GM21576 (cell line): ENCODE measurements at regions not wholly inside any gene's neighbourhood (a gene's known extent, or its start where the extent isn't known, plus 50 kb on each side); places are given as distances from the start of the nearest gene placed in this dataset.
"Not testable (repeated sequence)": the region's sequence is repeated elsewhere in the genome, so short reads cannot be mapped to it uniquely, and the experiment has no call there.

ENCODE experiments used
- ATAC-seq: cut with Tn5 transposase; IDR thresholded peaks from one replicate; pipeline ENCODE4 v1.9.1; 2021; ENCODE audit warnings: mild to moderate bottlenecking, moderate library complexity; ENCODE audit not compliant: unreplicated experiment

DNA sequence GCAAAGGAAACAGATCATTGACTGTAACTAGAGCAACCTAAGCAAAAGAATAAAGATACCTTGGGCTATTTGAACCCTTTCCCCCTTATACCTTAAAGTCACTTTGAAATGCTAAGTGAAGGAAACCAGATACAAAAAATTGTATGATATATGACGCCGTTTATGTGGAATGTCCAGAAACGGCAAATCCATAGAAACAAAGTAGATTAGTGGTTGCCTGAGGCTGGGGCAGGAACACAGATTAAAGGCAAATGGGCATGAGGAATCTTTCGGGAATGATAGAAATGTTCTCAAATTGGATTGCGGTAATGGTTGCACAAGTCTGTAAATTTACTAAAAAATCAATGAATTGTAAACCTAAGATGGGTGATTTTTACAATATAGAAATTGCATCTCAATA lies 160.1 kb upstream of the CCDC54 start:
- ATAC-seq = no peak

DNA sequence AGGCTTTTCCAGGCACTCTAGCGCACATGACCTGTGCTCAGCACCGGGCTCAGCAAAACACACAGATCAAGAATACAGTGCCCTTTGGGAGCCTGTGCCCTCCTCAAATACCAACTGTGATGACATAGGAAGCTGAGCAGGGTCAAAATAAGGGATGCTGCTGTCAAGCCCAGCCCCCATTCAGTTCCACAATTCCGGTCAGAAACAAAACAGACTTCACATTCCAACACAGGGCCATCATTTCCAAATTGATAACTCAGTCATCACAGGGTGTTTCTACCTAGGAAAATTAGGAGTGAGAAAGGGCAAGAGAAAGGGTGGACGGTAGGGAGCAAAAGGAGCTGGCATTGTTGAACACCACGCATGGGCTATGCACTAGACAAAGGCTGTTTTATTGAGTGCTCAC lies 158.4 kb upstream of the CCDC54 start:
- no peak for ATAC-seq

DNA sequence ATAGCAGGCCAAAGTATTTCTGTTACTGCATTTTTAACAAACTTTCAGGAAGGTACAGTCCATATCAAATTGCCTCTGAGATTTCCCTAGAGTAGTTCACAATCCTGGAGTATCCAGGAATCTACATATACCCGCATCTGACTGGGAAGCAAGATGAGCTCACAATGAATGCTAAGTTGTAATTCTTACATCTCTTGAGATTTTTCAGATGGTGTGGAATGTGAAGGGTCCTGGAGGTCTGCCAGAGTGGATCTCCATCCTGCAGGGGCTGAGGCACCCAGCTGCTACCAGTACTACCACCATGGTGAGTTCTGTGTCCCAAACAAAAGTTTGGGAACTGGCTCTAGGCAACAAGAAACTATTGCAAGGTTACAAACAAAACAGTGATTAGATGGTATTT lies 156.7 kb upstream of the CCDC54 start:
- no peak for ATAC-seq

DNA sequence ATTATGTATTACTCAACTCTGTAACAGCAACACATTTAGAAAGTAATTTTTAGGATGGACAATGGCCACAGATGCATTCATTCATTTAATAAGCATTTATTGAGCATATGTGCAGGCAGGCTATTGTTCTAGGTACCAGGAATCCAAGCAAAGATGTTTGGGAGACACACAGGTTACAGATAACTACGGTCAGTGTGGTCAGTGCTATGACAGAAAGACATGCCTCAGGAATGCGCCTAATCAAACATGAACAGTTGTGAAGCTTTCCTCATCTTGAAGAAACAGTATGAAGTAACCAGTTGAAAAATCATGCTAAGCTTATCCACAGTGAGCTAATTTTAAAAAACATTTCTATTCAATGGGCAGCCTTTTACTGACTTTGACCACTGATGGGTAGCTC lies 155.4 kb upstream of the CCDC54 start:
- no peak for ATAC-seq

DNA sequence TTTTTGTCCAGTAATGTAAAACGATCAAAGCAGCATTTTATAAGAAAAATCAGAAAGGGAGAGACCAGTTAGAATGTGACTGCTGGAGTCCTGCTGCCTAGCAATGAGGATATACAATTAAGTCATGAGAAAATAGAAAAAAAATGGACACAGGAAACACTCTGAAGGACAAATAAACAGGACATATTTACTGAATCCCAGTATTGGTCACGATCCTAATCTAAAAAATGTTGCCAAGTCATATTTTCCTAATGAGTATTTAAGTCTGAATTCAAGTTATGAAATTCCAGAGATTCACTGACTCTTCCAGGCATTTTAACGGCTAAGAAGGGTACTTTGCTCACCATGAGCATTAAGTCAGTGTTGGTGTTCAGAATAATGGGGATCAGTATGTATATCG lies 154.3 kb upstream of the CCDC54 start:
- no peak for ATAC-seq

DNA sequence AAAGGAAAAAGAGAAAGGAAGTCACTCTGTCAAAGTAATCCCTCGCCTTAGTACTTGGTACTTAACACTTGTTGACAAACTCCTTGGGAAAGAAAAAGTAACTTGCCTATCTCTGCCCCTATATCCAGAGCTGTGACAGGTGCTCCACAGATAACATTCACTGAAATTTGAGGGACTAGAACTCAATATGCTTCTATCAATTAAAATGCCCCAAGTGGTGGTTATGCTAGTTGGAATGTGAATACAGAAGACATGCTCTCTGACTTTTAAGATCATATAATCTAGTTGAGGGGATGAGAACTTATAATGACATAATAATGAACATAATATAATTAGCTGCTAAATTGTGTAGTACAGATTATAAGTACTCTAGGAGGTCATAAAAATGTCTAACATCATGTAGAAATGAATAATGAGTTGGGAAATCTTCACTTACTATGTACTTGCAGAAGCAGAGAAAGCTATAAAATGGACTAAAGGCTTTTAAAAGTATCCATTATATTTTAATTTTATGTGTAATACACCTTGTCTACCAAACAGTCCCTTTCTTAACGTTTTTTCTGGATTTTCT lies 153.1 kb upstream of the CCDC54 start:
- ATAC-seq = no peak

DNA sequence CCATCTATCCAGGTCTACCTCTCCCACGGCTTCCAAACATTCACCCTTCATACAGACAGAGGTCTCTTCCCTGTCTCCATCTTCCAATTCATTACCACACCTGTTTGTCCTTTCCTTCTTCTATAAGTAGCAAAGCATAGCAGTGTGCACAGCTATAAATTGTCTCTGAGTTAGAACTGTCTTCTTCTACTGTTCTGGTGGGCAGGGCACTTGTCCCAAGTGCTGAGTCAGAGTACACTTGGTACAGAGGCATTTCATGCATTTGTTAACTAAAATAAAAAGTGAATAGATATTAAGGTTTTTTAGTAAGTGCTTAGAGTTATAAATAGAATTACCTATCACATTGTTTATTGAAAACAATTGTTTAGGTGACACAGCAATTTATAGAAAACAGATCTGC lies 150.1 kb upstream of the CCDC54 start:
- ATAC-seq = no peak

DNA sequence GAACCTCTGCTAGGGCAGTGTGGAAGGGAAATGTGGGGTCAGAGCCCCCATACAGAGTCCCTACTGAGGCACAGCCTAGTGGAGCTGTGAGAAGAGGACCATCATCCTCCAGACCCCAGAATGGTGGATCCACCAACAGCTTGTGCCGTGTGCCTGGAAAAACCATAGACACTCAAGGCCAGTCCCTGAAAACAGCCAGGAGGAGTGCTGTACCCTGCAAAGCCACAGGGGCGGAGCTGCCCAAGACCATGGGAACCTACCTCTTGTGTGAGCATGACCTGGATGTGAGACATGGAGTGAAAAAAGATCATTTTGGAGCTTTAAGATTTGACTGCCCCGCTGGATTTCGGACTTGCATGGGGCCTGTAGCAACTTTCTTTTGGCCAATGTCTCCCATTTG lies 143.4 kb upstream of the CCDC54 start:
- not testable (repeated sequence) for ATAC-seq

DNA sequence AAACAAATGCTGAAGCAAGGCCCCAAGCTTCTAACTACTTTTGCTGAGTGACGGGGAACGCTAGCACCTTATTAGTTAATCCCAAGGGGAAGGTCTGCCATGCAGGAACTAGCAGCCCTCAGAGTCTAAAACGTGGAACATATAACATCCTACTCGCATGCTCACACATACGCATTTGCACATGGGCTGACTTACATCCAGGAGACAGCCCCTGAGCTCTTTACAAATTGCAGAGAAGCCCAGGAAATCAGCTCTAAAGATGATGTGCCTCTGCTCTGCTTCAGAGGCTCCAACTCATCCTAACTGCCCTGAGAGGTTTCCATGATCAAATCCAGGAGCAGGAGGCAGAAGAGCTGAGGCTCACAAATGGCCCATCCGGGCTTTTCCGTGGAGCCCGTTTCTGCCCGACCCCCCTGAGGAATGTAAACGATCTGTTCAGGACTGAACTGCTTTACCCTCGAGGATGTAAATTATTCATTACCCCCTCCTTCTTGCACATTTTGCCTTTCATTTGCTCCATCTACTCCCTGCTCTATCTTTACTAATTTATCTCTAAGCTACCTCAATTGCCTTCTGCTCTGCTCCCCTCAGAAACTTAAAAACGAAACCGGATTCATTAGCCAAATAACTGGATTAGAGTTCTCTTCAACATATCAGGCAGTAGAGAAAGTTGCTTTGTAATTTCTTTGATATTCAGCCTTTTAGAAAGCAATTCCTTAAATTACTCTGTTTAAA lies 141.9 kb upstream of the CCDC54 start:
- no peak for ATAC-seq

DNA sequence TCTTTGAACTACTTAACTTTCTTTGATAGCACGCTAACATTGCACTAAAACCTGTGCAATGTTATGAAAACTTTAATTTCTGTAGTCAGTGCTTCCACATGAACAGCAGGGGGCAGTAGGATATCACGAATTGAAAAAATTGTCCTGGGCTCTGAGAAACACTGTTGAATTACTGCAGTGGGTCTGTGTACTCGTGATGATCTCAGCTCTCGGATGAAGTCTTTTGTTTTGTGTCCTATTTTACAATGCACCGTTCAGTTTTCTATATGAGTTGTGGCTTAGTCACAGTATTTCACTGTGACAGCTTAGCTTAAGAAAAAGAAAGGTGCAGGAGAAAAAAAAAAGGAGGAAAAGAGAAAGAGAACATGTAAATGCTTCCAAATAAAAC lies 141.3 kb upstream of the CCDC54 start:
- ATAC-seq = peak; percentile 70

DNA sequence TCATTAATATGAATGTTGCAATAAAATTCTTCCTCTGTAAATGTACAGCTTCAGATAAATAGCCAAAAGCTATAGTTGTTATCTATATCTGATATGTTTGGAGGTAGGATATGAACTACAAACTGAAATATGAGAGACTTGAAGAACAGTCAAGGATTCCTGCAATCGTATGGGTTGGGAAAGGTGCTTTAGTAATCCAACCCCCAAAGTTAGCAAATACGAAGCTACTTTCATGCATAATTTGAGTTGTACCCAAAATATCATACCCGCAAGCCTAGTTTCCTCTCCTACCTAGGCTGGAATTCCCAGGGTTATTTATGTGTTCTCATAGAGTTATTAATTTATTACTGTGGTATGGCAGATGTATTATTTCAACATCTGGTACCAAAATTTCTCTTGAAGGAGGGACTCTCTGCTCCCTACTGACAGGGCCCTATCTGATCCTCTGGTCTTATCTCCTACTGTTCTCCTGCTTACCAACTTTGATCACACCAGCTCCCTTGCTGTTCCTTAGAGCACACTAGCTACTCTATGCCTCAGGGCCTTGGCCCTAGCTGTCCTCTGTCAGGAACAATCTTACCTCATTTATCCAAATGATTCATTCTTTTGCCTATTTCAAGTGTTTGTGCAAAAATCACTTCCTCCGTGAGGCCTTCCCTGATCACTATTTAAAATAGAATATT lies 140.4 kb upstream of the CCDC54 start:
- no peak for ATAC-seq

DNA sequence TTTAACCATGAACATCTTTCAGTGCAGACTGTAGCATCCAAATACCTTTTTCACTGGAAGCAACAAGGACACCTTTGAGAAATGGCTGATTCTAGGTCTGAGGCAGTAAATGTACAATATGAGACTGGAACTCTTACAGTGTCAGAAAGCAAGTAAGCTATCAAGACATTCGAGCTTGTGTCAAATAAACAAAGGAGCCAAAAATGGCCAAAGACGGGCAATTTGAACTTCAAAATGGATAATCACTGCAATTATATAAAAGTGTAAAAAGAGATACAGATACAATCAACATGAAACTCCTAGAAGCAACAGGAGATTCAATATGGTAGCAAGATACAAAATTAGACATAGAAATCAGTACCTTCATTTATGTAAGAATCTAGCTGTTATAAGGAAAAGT lies 138.5 kb upstream of the CCDC54 start:
- no peak for ATAC-seq

DNA sequence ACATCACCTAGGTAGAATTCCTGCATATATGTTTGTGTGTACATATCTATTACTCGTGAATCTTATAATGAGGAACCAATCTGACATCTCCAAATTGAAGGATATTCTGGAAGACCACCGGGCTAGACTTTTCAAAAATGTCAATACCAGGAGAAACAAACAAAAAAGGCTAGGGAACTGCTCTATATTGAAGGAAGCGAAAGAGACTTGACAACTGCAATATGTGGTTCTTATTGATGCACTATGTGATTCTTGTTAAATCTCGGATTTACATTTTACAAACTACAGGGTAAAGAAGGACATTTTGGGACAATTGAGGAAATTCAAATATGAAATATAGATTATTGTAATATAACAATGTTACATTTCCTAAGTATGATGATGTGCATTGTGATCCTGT lies 137.5 kb upstream of the CCDC54 start:
- ATAC-seq = no peak

DNA sequence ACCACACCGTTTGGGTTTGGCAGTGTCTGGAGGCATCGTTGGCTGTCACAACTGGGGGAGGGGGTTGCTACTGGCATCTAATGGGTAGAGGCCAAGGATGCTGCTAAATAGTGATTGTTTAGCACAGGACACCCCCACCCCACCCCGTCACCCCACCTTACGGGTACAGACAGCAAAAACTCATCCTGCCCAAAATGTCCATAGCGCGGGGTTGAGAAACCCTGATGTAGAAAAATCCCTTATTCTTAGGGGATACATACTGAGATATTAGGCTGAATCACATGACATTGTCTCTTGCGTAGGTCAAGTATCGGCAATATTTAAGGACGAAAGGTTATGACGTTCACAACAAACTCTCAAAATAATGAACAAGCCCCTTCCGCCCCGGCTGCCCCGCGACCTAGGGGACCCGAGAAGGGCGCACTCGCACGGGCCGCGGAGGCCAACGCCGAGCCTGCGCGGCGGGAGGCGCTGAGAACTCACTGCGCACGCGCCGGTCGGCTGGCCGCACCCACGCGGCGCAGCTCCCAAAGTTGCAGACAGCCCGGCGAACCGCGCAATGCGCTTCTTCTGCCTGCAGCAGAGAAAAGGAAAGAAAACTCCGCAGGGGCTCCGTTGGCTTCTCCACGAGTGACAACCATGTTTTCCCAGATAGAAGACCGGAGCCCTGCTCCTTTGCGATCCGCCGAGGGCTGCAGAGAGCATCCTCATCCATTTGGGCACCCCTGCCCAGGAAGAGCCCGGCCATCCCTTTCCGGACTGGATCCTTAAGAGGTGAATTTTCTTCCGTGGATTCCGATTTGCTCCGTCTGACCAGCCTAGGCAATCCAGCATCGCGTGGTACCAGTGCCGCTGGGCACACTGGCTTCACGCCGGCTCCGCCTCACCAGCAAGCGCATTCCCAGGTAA lies 136.8 kb upstream of the CCDC54 start:
- peak; percentile 88 for ATAC-seq

DNA sequence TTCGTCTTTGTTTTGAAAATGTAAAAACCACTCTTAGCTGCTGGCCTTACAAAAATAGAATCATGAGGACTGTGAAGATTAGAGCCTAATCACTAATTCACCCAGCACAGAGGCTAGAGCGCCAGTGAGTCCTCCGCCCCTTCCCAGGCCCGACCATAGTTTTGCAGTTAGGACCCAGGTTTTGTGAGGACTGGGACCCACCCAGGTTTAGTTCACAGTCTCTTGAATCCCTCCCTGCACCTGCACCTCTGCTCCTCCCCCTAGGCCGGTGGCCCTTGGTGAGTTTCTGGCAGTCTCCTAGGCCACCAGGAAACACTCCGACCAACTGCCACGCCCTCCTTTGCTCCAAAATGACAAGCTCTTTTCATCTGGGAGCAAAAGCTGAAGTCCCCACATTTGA lies 136.0 kb upstream of the CCDC54 start:
- ATAC-seq = peak; percentile 51

DNA sequence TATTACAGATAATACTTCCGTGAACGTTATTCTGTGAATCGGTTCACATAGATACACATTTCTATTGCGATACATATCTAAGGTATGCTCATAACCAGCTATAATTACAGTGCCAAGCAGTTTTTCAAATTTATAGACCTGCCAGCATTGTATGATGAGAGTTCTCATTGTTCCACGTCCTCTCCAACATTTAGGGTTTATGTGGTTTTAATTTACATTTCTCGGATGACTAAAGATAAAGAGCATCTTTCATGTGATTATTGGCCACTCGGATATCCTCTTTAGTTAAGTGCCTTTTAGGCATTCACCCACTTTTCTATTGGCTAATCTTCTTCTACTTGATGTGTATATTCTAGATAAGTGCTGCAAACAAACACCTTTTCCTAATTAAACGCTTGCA lies 134.7 kb upstream of the CCDC54 start:
- no peak for ATAC-seq

DNA sequence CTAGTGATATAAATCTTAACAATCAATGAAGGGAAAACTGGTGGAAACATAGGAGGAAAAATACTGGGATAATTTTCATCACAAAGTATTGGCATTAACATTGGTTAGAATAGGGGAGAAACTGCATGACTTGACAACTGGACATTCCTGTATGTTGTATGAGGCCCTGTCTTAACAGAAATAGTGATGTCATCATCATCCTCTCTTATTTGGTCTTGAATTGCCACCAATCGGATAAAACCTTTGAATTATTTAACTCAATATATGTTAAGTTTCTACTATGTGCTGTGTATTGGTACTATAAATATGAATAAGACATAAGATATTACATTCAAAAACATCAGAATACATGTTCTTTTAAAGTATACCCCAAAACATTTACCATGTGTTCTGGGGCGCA lies 130.1 kb upstream of the CCDC54 start:
- no peak for ATAC-seq

DNA sequence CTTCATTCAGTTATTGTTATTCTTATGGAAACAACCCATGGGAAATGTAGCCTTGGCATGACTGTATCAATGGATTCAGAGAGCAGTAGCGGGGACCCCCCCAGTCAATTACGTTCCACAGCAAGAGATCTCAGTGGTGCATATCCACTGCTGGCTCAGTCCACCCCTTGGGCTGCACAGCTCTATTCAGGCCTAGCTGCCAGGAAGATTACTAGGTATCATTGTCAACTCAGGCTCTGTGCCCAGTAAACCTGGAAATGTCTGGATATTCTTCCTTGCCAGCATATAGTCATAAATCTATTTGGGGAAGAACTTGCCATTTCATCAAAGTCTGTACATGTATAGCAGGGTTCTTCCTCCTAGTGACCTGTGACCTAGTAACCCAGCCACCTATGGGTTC lies 128.1 kb upstream of the CCDC54 start:
- no peak for ATAC-seq

DNA sequence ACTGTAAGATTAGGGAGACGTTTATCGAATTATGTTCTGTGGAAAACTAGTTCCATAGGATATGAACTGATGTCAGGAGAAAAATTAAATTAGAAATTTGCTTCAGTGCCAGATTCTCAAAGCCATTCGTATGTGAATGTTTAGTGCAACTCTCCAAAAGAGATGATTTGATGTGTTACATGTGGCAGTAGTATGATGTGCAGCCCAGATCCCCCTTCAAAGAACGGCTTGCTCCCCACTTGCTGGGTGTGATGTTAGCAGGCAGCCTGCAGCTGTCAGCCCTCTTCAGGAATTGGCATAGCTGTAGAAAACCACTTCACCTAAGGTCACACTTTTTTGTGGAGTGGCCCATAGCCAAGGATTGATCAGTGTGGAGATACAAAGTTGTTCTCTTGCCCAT lies 127.0 kb upstream of the CCDC54 start:
- ATAC-seq = no peak

DNA sequence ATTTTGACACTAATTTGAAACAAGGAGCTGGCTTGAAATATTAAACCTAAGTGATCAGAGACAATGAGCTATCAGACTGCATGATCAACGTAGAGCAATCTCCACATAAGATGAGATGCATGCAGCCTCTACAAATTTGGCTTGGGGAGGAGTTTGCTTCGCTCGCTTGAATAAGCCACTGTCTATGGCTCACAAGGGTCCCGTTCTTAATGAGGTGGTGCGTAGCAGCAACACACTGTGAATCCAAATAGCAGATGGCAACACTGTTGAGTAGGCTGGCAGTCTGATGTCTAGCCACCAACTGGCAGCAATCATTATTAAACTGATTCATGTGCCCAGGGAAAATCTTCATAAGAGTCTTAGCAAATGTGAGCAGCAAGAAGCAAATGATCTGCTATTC lies 125.4 kb upstream of the CCDC54 start:
- no peak for ATAC-seq

DNA sequence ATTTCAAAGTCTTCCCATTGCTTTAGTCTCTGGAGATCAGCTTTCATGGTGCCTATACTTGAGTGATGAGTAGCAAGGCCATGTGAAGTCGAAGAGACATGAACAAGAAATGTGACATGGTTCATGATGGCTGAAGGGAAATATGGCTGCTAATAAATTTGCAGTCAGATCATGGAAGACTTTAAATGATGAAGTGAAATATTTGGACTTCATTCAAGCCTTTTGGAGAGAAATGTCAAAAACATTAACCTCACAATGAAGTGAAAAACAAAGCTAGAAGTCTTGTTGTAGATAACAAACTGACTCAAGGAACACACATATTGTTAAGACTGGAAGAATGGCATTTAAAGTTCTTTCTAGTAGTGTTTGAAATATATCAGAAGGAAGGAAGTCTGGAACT lies 120.3 kb upstream of the CCDC54 start:
- no peak for ATAC-seq
